ENCODE measurements at regions not wholly inside any gene's neighbourhood (a gene's known extent, or its start where the extent isn't known, plus 50 kb on each side); places are given as distances from the start of the nearest gene placed in this dataset.
"Not testable (repeated sequence)": the region's sequence is repeated elsewhere in the genome, so short reads cannot be mapped to it uniquely, and the experiment has no call there.

- no peak for DNase-seq
These were observed 602.7 kb upstream of the FLRT2 start for GRCh38 chr14:84927096-84927827.

- DNase-seq: no peak
These were observed 600.9 kb upstream of the FLRT2 start for GRCh38 chr14:84929086-84929485.

- DNase-seq: no peak
These were observed 600.1 kb upstream of the FLRT2 start for GRCh38 chr14:84929834-84930233.

- DNase-seq: no peak
These were observed 592.9 kb upstream of the FLRT2 start for GRCh38 chr14:84937016-84937415.

- DNase-seq: no peak
These were observed 592.5 kb upstream of the FLRT2 start for GRCh38 chr14:84937449-84937848.

GRCh38 chr14:84944901-84945300, 585.0 kb upstream of the FLRT2 start:
- not testable (repeated sequence) for DNase-seq

GRCh38 chr14:84959851-84960520, 570.0 kb upstream of the FLRT2 start:
- DNase-seq: no peak

- DNase-seq: no peak
These were observed 568.3 kb upstream of the FLRT2 start for GRCh38 chr14:84961637-84962036.

- no peak for DNase-seq
These were observed 566.4 kb upstream of the FLRT2 start for GRCh38 chr14:84963518-84963917.

GRCh38 chr14:84965279-84965678, 564.7 kb upstream of the FLRT2 start:
- DNase-seq: no peak

- no peak for DNase-seq
These were observed 560.4 kb upstream of the FLRT2 start for GRCh38 chr14:84969501-84969900.

- no peak for DNase-seq
These were observed 554.6 kb upstream of the FLRT2 start for GRCh38 chr14:84975241-84975902.

- no peak for DNase-seq
These were observed 553.1 kb upstream of the FLRT2 start for GRCh38 chr14:84976805-84977204.

- no peak for DNase-seq
These were observed 542.9 kb upstream of the FLRT2 start for GRCh38 chr14:84987042-84987441.

- DNase-seq: no peak
These were observed 541.6 kb upstream of the FLRT2 start for GRCh38 chr14:84988357-84988756.

GRCh38 chr14:84991021-84991420, 538.9 kb upstream of the FLRT2 start:
- no peak for DNase-seq

GRCh38 chr14:84998216-84998615, 531.7 kb upstream of the FLRT2 start:
- no peak for DNase-seq

GRCh38 chr14:85002846-85003245, 527.1 kb upstream of the FLRT2 start:
- no peak for DNase-seq

- DNase-seq: no peak
These were observed 526.1 kb upstream of the FLRT2 start for GRCh38 chr14:85003805-85004204.

GRCh38 chr14:85009506-85009905, 520.4 kb upstream of the FLRT2 start:
- DNase-seq: no peak

- no peak for DNase-seq
These were observed 519.8 kb upstream of the FLRT2 start for GRCh38 chr14:85010186-85010585.

GRCh38 chr14:85016496-85016895, 513.4 kb upstream of the FLRT2 start:
- DNase-seq: no peak

GRCh38 chr14:85023866-85024265, 506.1 kb upstream of the FLRT2 start:
- not testable (repeated sequence) for DNase-seq

GRCh38 chr14:85024931-85025330, 505.0 kb upstream of the FLRT2 start:
- DNase-seq: no peak

All from activated CD8-positive, alpha-beta memory T cell treated with anti-CD3 and anti-CD28 coated beads for 24 hours (primary cell).